DND-41 (cell line): ENCODE measurements at regions not wholly inside any gene's neighbourhood (a gene's known extent, or its start where the extent isn't known, plus 50 kb on each side); places are given as distances from the start of the nearest gene placed in this dataset.
A peak's percentile ranks its signal among the peaks of the same experiment; 100 is the strongest.

Source experiments
- ATAC-seq: fragments of 200-7000 bp; cut with Tn5 transposase; 3 replicates; pipeline ENCODE4 v1.9.1; 2021; ENCODE audit warnings: low read depth; ENCODE audit not compliant: insufficient read depth
- DNase-seq: peaks from one replicate; pipeline ENCODE4 v3.0.0-alpha.2; 2020
- H2AFZ ChIP-seq: 2 replicates; pipeline ENCODE4 v1.6.0; 2012; ENCODE audit warnings: low read depth, low read length
- H3K27ac ChIP-seq: 2 replicates; pipeline ENCODE4 v1.5.1; 2012; ENCODE audit warnings: low read length, inconsistent platforms
- H3K27me3 ChIP-seq: fragments of 200-600 bp; sonication (generic); 2 replicates; pipeline ENCODE4 v1.6.0; 2012; ENCODE audit warnings: low read length, mild to moderate bottlenecking, inconsistent platforms; ENCODE audit not compliant: insufficient read depth, poor library complexity
- H3K36me3 ChIP-seq: 2 replicates; pipeline ENCODE4 v1.5.1; 2012; ENCODE audit warnings: low read length, inconsistent platforms; ENCODE audit not compliant: insufficient read depth
- H3K4me1 ChIP-seq: 2 replicates; pipeline ENCODE4 v1.5.1; 2012; ENCODE audit warnings: mild to moderate bottlenecking, low read length; ENCODE audit not compliant: insufficient read depth
- H3K4me2 ChIP-seq: 2 replicates; pipeline ENCODE4 v1.6.0; 2012; ENCODE audit warnings: mild to moderate bottlenecking, moderate library complexity, low read length, inconsistent platforms; ENCODE audit not compliant: insufficient read depth
- H3K4me3 ChIP-seq, 2 experiments: fragments of 200-600 bp in 1 of 2; shearing (Covaris generic) in 1 of 2; 2 replicates each; pipeline ENCODE4 v1.5.1; 2012 to 2016; ENCODE audit warnings: inconsistent platforms in 2 of 2, low read length in 2 of 2, mild to moderate bottlenecking in 2 of 2, low read depth in 1 of 2, moderate library complexity in 1 of 2
- H3K79me2 ChIP-seq: 2 replicates; pipeline ENCODE4 v1.6.0; 2012; ENCODE audit warnings: low read length, inconsistent platforms; ENCODE audit not compliant: insufficient read depth
- H3K9ac ChIP-seq: 2 replicates; pipeline ENCODE4 v1.6.0; 2012; ENCODE audit warnings: low read depth, mild to moderate bottlenecking, inconsistent platforms, low read length, moderate library complexity
- H3K9me3 ChIP-seq: 2 replicates; pipeline ENCODE4 v1.5.1; 2012; ENCODE audit warnings: low read length, moderate library complexity, mild to moderate bottlenecking, inconsistent platforms; ENCODE audit not compliant: insufficient read depth, severe bottlenecking
- H4K20me1 ChIP-seq: 2 replicates; pipeline ENCODE4 v1.6.0; 2012; ENCODE audit warnings: low read length; ENCODE audit not compliant: insufficient read depth
- CTCF ChIP-seq: IDR thresholded peaks from 2 replicates; pipeline ENCODE4 v1.5.1; 2012; ENCODE audit warnings: borderline replicate concordance, low read length, moderate library complexity, mild to moderate bottlenecking; ENCODE audit not compliant: poor library complexity, severe bottlenecking; ENCODE audit errors: extremely low read depth
- EZH2 ChIP-seq: IDR thresholded peaks from 3 replicates; pipeline ENCODE4 v1.6.1; 2012; ENCODE audit warnings: borderline replicate concordance, low read depth, mild to moderate bottlenecking, moderate library complexity, low read length, inconsistent platforms; ENCODE audit not compliant: severe bottlenecking

- Histone ChIP-seq H3K27me3 (no peaks in the 10 kb centered on the region), H3K27ac (peak overlapping the region; percentile 77), H3K9ac (peak overlapping the region; percentile 53), H3K4me2 (peak overlapping the region; percentile 70), H3K36me3 (no peaks in the 10 kb centered on the region), H4K20me1 (no peaks in the 10 kb centered on the region), H3K79me2 (no peaks in the 10 kb centered on the region), H3K4me1 (peaks cover 13% of the 10 kb centered on the region; the same call in 1 of the 2 replicates), H2AFZ (peak overlapping the region; percentile 85), H3K4me3 (peak overlapping the region; percentile 43 to 58; a peak in 3 of 4 replicates), H3K9me3 (no peaks in the 10 kb centered on the region)
- peak; percentile 59 for DNase-seq
- peak; percentile 98 for ATAC-seq
- no peak for TF ChIP-seq EZH2
- no peak for TF ChIP-seq CTCF
Measured at GRCh38 chr4:59818656-59819055, 1381.5 kb upstream of the ADGRL3 start.

- no peak for DNase-seq
- Histone ChIP-seq H3K27ac (no peak overlapping the region), H3K9ac (no peak overlapping the region), H4K20me1 (no peaks in the 10 kb centered on the region), H3K36me3 (no peaks in the 10 kb centered on the region), H3K9me3 (no peaks in the 10 kb centered on the region), H3K4me3 (no peak overlapping the region), H3K27me3 (no peaks in the 10 kb centered on the region), H3K79me2 (no peaks in the 10 kb centered on the region), H2AFZ (no peak overlapping the region), H3K4me1 (peaks cover 9% of the 10 kb centered on the region; the same call in 1 of the 2 replicates), H3K4me2 (no peak overlapping the region)
- TF ChIP-seq EZH2 = no peak
- no peak for TF ChIP-seq CTCF
- no peak for ATAC-seq
Measured at GRCh38 chr4:59823311-59823710, 1376.8 kb upstream of the ADGRL3 start.

GRCh38 chr4:59825104-59825503 lies 1375.0 kb upstream of the ADGRL3 start:
- Histone ChIP-seq H3K4me3 (no peak overlapping the region), H3K4me1 (no peaks in the 10 kb centered on the region), H3K4me2 (no peak overlapping the region), H3K9me3 (no peaks in the 10 kb centered on the region), H3K27ac (no peak overlapping the region), H3K9ac (no peak overlapping the region), H3K79me2 (no peaks in the 10 kb centered on the region), H2AFZ (no peak overlapping the region), H4K20me1 (no peaks in the 10 kb centered on the region), H3K27me3 (no peaks in the 10 kb centered on the region), H3K36me3 (no peaks in the 10 kb centered on the region)
- ATAC-seq (no peak), DNase-seq (no peak)
- TF ChIP-seq CTCF (no peak), EZH2 (no peak)

GRCh38 chr4:59831746-59832145 lies 1368.4 kb upstream of the ADGRL3 start:
- Histone ChIP-seq H3K4me1 (no peaks in the 10 kb centered on the region), H3K79me2 (no peaks in the 10 kb centered on the region), H3K27me3 (no peaks in the 10 kb centered on the region), H3K9ac (no peak overlapping the region), H3K4me2 (no peak overlapping the region), H4K20me1 (no peaks in the 10 kb centered on the region), H3K4me3 (no peak overlapping the region), H3K27ac (no peak overlapping the region), H3K9me3 (no peaks in the 10 kb centered on the region), H2AFZ (no peak overlapping the region), H3K36me3 (no peaks in the 10 kb centered on the region)
- TF ChIP-seq EZH2 = no peak
- no peak for TF ChIP-seq CTCF
- DNase-seq (no peak), ATAC-seq (no peak)
